ENCODE measurements at regions not wholly inside any gene's neighbourhood (a gene's known extent, or its start where the extent isn't known, plus 50 kb on each side); places are given as distances from the start of the nearest gene placed in this dataset.
"Not testable (repeated sequence)": the region's sequence is repeated elsewhere in the genome, so short reads cannot be mapped to it uniquely, and the experiment has no call there.

DNA sequence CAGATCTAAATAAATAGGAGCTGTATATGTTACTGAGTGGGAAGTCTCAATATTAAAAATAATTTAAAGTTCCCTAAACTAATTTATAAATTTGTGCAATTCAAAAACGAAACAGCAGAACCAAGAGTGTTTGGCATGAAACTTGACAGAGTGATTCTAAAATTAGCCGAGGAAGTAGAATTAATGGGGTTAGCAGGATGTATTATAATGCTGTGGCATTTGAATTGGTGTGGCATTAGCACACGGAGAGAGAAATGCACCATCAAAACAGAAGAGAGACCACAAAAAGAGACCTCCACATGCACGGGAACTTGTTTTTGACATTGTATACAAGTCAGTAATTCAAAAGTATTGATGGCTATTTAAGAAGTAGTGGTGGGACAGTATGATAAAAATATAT, 366.0 kb upstream of the RGS6 start:
- Histone ChIP-seq H3K4me1 (ENCODE audit: control insufficient read depth in 4 of 4, insufficient read depth in 4 of 4, low read length in 3 of 4) (peaks cover 0 to 2% (median 0%) of the 10 kb centered on the region in 4 donors), H3K9me3 (ENCODE audit: control insufficient read depth in 4 of 4, low read length in 3 of 4) (no peaks in the 10 kb centered on the region), H3K4me3 (ENCODE audit: low read depth in 1 of 3, low read length in 3 of 3) (no peak overlapping the region), H3K36me3 (ENCODE audit: control insufficient read depth in 4 of 4, insufficient read depth in 3 of 4, low read depth in 1 of 4, low read length in 3 of 4) (no peaks in the 10 kb centered on the region), H3K9ac (ENCODE audit: low read depth in 1 of 2, low read length in 2 of 2) (no peak overlapping the region), H3K27me3 (ENCODE audit: control insufficient read depth in 4 of 4, insufficient read depth in 4 of 4, low read length in 3 of 4) (no peaks in the 10 kb centered on the region), H3K27ac (ENCODE audit: low read depth in 1 of 2, low read length in 2 of 2) (no peak overlapping the region)
- 65% methylated on average over 4 of the region's 4 CpGs for WGBS
- no peak for DNase-seq (ENCODE audit: low spot score)
- TF ChIP-seq, protein P1, sequence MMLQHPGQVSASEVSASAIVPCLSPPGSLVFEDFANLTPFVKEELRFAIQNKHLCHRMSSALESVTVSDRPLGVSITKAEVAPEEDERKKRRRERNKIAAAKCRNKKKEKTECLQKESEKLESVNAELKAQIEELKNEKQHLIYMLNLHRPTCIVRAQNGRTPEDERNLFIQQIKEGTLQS (IDR thresholded peaks at IDR 0.05) = no peak
- TF ChIP-seq HNF4G (IDR thresholded peaks at IDR 0.05) = no peak
- TF ChIP-seq RXRA (IDR thresholded peaks at IDR 0.05) = no peak
- no peak for TF ChIP-seq ZBTB33 (IDR thresholded peaks at IDR 0.05)
- TF ChIP-seq SP1 (IDR thresholded peaks at IDR 0.05) = no peak
- no peak for TF ChIP-seq RAD21 (IDR thresholded peaks at IDR 0.05)
- TF ChIP-seq MAX (IDR thresholded peaks at IDR 0.05) = no peak
- TF ChIP-seq EGR1 (IDR thresholded peaks at IDR 0.05; ENCODE audit: low read depth in 2 of 2) = no peak
- TF ChIP-seq HNF4A (conservative IDR thresholded peaks at IDR 0.05) = no peak
- no peak for TF ChIP-seq YY1 (IDR thresholded peaks at IDR 0.05)
- TF ChIP-seq GABPA (IDR thresholded peaks at IDR 0.05 in 1 of 2, conservative IDR thresholded peaks at IDR 0.05 in 1 of 2) = no peak
- no peak for TF ChIP-seq JUND (IDR thresholded peaks at IDR 0.05)
- TF ChIP-seq FOXA2 (IDR thresholded peaks at IDR 0.05) = no peak
- TF ChIP-seq NR2F2 (IDR thresholded peaks at IDR 0.05) = no peak
- TF ChIP-seq, protein P2, sequence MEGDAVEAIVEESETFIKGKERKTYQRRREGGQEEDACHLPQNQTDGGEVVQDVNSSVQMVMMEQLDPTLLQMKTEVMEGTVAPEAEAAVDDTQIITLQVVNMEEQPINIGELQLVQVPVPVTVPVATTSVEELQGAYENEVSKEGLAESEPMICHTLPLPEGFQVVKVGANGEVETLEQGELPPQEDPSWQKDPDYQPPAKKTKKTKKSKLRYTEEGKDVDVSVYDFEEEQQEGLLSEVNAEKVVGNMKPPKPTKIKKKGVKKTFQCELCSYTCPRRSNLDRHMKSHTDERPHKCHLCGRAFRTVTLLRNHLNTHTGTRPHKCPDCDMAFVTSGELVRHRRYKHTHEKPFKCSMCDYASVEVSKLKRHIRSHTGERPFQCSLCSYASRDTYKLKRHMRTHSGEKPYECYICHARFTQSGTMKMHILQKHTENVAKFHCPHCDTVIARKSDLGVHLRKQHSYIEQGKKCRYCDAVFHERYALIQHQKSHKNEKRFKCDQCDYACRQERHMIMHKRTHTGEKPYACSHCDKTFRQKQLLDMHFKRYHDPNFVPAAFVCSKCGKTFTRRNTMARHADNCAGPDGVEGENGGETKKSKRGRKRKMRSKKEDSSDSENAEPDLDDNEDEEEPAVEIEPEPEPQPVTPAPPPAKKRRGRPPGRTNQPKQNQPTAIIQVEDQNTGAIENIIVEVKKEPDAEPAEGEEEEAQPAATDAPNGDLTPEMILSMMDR (IDR thresholded peaks at IDR 0.05; ENCODE audit: low read depth, low read length, missing input control) = no peak
- no peak for TF ChIP-seq TAF1 (conservative IDR thresholded peaks at IDR 0.05)

DNA sequence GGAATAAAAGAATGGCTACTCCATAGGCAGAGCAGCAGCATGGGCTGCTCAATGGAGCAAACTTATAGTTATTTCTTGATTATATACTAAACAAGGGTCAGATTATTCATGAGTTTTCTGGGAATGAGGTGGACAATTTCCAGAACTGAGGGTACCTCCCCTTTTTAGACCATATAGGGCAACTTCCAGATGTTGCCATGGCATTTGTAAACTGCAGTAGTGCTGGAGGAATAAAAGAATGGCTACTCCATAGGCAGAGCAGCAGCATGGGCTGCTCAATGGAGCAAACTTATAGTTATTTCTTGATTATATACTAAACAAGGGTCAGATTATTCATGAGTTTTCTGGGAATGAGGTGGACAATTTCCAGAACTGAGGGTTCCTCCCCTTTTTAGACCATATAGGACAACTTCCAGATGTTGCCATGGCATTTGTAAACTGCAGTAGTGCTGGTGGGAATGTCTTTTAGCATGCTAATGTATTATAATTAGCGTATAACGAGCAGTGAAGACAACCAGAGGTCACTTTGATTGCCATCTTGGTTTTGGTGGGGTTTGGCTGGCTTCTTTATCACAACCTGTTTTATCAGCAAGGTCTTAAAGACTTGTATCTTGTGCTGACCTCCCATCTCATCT, 364.6 kb upstream of the RGS6 start:
- not testable (repeated sequence) for H3K4me1 ChIP-seq (ENCODE audit: control insufficient read depth in 4 of 4, insufficient read depth in 4 of 4, low read length in 3 of 4); H3K4me3 ChIP-seq (ENCODE audit: low read depth in 1 of 3, low read length in 3 of 3); H3K27me3 ChIP-seq (ENCODE audit: control insufficient read depth in 4 of 4, insufficient read depth in 4 of 4, low read length in 3 of 4); H3K9ac ChIP-seq (ENCODE audit: low read depth in 1 of 2, low read length in 2 of 2); H3K36me3 ChIP-seq (ENCODE audit: control insufficient read depth in 4 of 4, insufficient read depth in 3 of 4, low read depth in 1 of 4, low read length in 3 of 4); DNase-seq (ENCODE audit: low spot score); H3K9me3 ChIP-seq (ENCODE audit: control insufficient read depth in 4 of 4, low read length in 3 of 4); H3K27ac ChIP-seq (ENCODE audit: low read depth in 1 of 2, low read length in 2 of 2)
- WGBS = 97% methylated on average over 2 of the region's 2 CpGs
